Mesendoderm (in vitro differentiated cells): ENCODE measurements at regions not wholly inside any gene's neighbourhood (a gene's known extent, or its start where the extent isn't known, plus 50 kb on each side); places are given as distances from the start of the nearest gene placed in this dataset.

Source experiments
- DNase-seq: peaks from one replicate; pipeline ENCODE4 v3.0.0; 2013
- H2AK5ac ChIP-seq: 2 replicates; pipeline ENCODE4 v1.6.1; 2013; ENCODE audit warnings: low read length, inconsistent platforms
- H2BK120ac ChIP-seq: 2 replicates; pipeline ENCODE4 v1.6.1; 2013; ENCODE audit warnings: low read depth, mild to moderate bottlenecking, low read length, moderate library complexity, mixed read lengths
- H2BK15ac ChIP-seq: replicated peaks from 2 replicates; pipeline ENCODE4 v1.6.1; 2013; ENCODE audit warnings: low read depth, mild to moderate bottlenecking, moderate library complexity
- H2BK5ac ChIP-seq: 2 replicates; pipeline ENCODE4 v1.6.1; 2013; ENCODE audit warnings: low read length, inconsistent platforms
- H3K18ac ChIP-seq: 2 replicates; pipeline ENCODE4 v1.6.1; 2013; ENCODE audit warnings: mild to moderate bottlenecking, low read length, mixed read lengths
- H3K23ac ChIP-seq: one replicate; pipeline ENCODE4 v1.6.1; 2013; ENCODE audit warnings: low read length
- H3K27ac ChIP-seq: 2 replicates; pipeline ENCODE4 v1.5.1; 2013; ENCODE audit warnings: low read depth, mild to moderate bottlenecking, inconsistent platforms, low read length, moderate library complexity
- H3K27me3 ChIP-seq: 2 replicates; pipeline ENCODE4 v1.6.1; 2013; ENCODE audit warnings: low read length, control low read depth, mild to moderate bottlenecking, inconsistent platforms; ENCODE audit not compliant: insufficient read depth, poor library complexity
- H3K36me3 ChIP-seq: 2 replicates; pipeline ENCODE4 v1.6.1; 2013; ENCODE audit warnings: low read length, inconsistent platforms; ENCODE audit not compliant: control insufficient read depth, insufficient read depth
- H3K4ac ChIP-seq: one replicate; pipeline ENCODE4 v1.6.1; 2013; ENCODE audit warnings: low read depth, mild to moderate bottlenecking, low read length, moderate library complexity
- H3K4me1 ChIP-seq: 2 replicates; pipeline ENCODE4 v1.6.1; 2013; ENCODE audit warnings: low read depth, low read length, inconsistent platforms; ENCODE audit not compliant: control insufficient read depth
- H3K4me2 ChIP-seq: 2 replicates; pipeline ENCODE4 v1.6.1; 2013; ENCODE audit warnings: low read length
- H3K4me3 ChIP-seq: 2 replicates; pipeline ENCODE4 v1.5.1; 2013; ENCODE audit warnings: mild to moderate bottlenecking, low read length
- H3K56ac ChIP-seq: one replicate; pipeline ENCODE4 v1.6.1; 2013; ENCODE audit warnings: low read length
- H3K79me1 ChIP-seq: 2 replicates; pipeline ENCODE4 v1.6.1; 2013; ENCODE audit warnings: low read length, inconsistent platforms
- H3K79me2 ChIP-seq: 2 replicates; pipeline ENCODE4 v1.6.1; 2013; ENCODE audit warnings: mild to moderate bottlenecking, low read length; ENCODE audit not compliant: control insufficient read depth, insufficient read depth
- H3K9ac ChIP-seq: 2 replicates; pipeline ENCODE4 v1.6.1; 2013; ENCODE audit warnings: low read length, inconsistent platforms
- H4K5ac ChIP-seq: one replicate; pipeline ENCODE4 v1.6.1; 2013; ENCODE audit warnings: low read length
- H4K8ac ChIP-seq: one replicate; pipeline ENCODE4 v1.6.1; 2013; ENCODE audit warnings: low read depth, mild to moderate bottlenecking, control low read depth, low read length, moderate library complexity
- WGBS: extraction: QIAGEN DNeasy Blood & Tissue Kit; methylation state at CpG from one replicate; pipeline ENCODE4 v1.1.7; 2013; ENCODE audit warnings: low lambda C conversion rate, missing lambda C conversion rate; ENCODE audit not compliant: insufficient coverage; ENCODE audit errors: extremely low coverage; 5-methylcytosine and 5-hydroxymethylcytosine counted together

DNA sequence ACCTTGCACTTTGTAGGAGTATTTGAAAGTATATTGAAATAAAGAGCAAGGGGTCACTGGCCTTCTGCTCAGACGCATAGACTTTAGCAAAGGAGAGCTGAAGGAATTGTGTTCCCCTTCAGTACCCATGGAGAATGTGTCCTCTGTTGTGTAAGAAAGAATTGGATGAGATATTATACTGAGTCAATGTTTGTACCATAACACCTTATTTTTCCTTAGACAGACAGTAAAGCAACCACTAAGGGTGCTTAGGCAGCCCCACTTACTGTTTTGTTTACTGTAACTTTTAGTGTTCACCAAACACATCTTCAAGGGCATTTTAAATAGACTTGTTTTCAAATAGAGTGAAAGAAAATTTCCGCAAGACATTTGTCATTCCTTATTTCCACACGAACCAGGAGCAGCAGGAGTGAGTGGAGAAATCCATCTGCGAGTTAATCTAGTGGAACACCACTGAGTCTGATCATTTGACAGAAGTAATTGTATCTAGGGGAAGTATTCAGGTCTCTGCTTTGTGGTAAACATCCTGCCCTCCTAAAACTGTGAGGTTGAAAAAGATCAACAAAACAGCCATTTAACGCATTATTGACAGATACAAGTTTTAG lies 89.5 kb downstream of the SLIT2 start:
- Histone ChIP-seq H3K36me3 (no peaks in the 10 kb centered on the region), H3K79me2 (no peaks in the 10 kb centered on the region), H4K5ac (no peak overlapping the region), H2BK120ac (no peak overlapping the region), H2BK5ac (no peak overlapping the region), H3K9ac (no peak overlapping the region), H3K27ac (no peak overlapping the region), H3K4me1 (no peaks in the 10 kb centered on the region), H3K18ac (no peak overlapping the region), H3K4me3 (no peak overlapping the region), H4K8ac (no peak overlapping the region), H3K4ac (no peak overlapping the region), H3K23ac (no peak overlapping the region), H3K79me1 (no peaks in the 10 kb centered on the region), H2BK15ac (no peak overlapping the region), H3K27me3 (no peaks in the 10 kb centered on the region), H3K56ac (no peak overlapping the region), H2AK5ac (no peak overlapping the region), H3K4me2 (no peak overlapping the region)
- WGBS, result no CpG with 5 or more reads among the region's 5 CpGs
- DNase-seq, result no peak

DNA sequence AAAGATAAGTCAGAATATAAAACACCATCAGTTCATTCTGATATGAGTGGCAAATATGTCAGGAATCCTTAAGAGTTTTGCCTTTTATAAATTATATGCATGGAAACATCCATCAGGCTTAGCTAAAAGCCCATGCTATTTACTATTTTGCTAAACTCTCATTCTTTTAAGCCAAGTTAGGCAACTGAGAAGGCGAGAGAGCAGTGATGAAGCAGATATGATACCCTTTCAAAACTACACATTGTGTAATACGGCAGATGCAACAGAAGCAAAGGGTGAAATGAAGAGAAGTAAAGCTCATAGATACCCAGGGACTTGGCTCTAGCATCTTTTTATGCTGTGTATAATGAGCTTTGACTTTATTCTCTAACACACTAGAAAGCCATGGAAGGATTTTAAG lies 95.8 kb downstream of the SLIT2 start:
- Histone ChIP-seq H3K4me2 (no peak overlapping the region), H4K5ac (no peak overlapping the region), H3K23ac (no peak overlapping the region), H3K18ac (no peak overlapping the region), H3K36me3 (no peaks in the 10 kb centered on the region), H3K4me3 (no peak overlapping the region), H3K56ac (no peak overlapping the region), H3K27me3 (no peaks in the 10 kb centered on the region), H3K79me2 (no peaks in the 10 kb centered on the region), H3K79me1 (no peaks in the 10 kb centered on the region), H3K4ac (no peak overlapping the region), H2BK5ac (no peak overlapping the region), H3K9ac (no peak overlapping the region), H2AK5ac (no peak overlapping the region), H4K8ac (no peak overlapping the region), H3K27ac (no peak overlapping the region), H3K4me1 (peaks cover 2% of the 10 kb centered on the region), H2BK120ac (no peak overlapping the region), H2BK15ac (no peak overlapping the region)
- DNase-seq, result no peak
- WGBS, result no CpG with 5 or more reads among the region's 2 CpGs

DNA sequence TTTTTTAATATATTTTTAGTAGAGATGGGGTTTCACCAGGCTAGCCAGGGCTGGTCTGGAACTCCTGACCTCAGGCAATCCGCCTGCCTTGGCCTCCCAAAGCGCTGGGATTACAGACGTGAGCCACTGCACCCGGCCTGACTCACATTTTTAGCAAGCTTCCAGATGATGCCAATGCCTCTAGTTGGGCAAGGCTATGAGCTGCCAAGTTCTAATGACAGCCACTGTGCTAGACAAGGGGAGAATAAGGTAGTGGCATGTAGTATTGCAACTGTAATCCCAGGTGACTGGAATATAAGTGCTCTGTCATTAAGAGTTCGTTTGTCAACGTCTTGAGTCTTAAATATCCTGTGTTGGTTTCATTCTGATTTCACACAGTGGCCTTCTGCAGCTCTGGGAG lies 96.7 kb downstream of the SLIT2 start:
- Histone ChIP-seq H2BK120ac (no peak overlapping the region), H3K4ac (no peak overlapping the region), H3K4me3 (no peak overlapping the region), H2BK5ac (no peak overlapping the region), H3K27ac (no peak overlapping the region), H3K27me3 (no peaks in the 10 kb centered on the region), H3K79me1 (no peaks in the 10 kb centered on the region), H2AK5ac (no peak overlapping the region), H3K4me1 (peaks cover 2% of the 10 kb centered on the region), H3K79me2 (no peaks in the 10 kb centered on the region), H4K8ac (no peak overlapping the region), H3K56ac (no peak overlapping the region), H3K18ac (no peak overlapping the region), H3K23ac (no peak overlapping the region), H2BK15ac (no peak overlapping the region), H3K9ac (no peak overlapping the region), H3K36me3 (no peaks in the 10 kb centered on the region), H4K5ac (no peak overlapping the region), H3K4me2 (no peak overlapping the region)
- WGBS, result no CpG with 5 or more reads among the region's 6 CpGs
- no peak for DNase-seq

DNA sequence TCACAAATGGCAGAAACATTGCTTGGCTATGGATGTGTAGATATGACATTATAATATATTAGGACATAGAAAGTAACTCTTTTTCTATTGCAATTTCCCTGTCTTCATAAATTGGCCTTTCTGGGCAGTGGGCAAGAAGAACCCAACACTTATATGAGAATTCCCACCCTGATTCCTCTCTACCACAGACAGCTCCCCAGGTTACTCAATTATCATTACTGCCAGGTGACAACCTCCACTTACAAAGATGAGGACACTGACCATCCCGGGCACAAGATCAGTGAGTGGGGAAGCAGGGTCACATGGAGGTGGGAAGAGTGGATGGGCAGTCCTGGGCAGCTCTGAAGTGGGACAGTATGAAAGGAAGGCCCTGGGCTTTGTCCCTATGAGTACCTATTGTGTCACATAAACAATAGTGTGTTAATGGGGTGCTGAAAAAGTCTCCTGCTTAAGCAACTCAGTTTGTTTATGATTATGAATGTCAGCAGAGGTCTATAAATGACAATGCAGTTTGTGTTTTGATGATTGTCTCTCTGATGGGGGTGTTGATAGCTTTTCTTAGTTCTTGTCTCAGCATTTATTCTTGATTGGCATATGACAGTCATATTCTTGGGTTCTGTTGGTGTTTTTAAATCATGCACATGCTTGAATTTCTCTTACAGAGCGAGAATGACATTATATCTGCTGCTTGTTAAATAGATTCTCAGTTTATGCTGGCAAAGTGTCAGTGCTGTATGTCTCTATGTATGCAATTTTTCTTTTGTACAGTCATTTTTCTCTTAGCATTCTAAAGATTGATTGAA lies 99.9 kb downstream of the SLIT2 start:
- H3K9ac ChIP-seq, result no peak overlapping the region
- H2AK5ac ChIP-seq, result no peak overlapping the region
- H3K4me2 ChIP-seq, result no peak overlapping the region
- H3K79me1 ChIP-seq, result no peaks in the 10 kb centered on the region
- no peaks in the 10 kb centered on the region for H3K36me3 ChIP-seq
- H3K4ac ChIP-seq, result no peak overlapping the region
- no peak overlapping the region for H4K8ac ChIP-seq
- no peak overlapping the region for H2BK15ac ChIP-seq
- H3K23ac ChIP-seq, result no peak overlapping the region
- H2BK5ac ChIP-seq, result no peak overlapping the region
- no peaks in the 10 kb centered on the region for H3K79me2 ChIP-seq
- peaks cover 4% of the 10 kb centered on the region for H3K4me1 ChIP-seq
- DNase-seq, result peak; percentile 32
- H4K5ac ChIP-seq, result no peak overlapping the region
- H3K56ac ChIP-seq, result no peak overlapping the region
- H3K27me3 ChIP-seq, result no peaks in the 10 kb centered on the region
- WGBS, result no CpG with 5 or more reads among the region's 2 CpGs
- H3K18ac ChIP-seq, result no peak overlapping the region
- no peak overlapping the region for H3K27ac ChIP-seq
- no peak overlapping the region for H2BK120ac ChIP-seq
- H3K4me3 ChIP-seq, result no peak overlapping the region

DNA sequence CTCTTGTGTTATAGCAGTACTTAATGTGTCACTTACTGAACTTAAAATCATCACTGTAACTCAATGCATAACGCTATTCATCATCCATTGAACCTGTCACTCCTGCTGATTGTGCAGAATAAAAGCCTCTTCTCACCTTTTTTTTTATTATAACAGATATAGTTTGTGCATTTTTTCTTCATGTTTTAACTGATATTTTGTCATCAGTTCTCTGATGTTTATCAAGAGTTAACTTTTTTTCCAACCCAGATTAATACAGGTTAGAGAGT lies 100.4 kb downstream of the SLIT2 start:
- no peak overlapping the region for H4K8ac ChIP-seq
- peaks cover 4% of the 10 kb centered on the region for H3K4me1 ChIP-seq
- H3K27ac ChIP-seq, result no peak overlapping the region

DNA sequence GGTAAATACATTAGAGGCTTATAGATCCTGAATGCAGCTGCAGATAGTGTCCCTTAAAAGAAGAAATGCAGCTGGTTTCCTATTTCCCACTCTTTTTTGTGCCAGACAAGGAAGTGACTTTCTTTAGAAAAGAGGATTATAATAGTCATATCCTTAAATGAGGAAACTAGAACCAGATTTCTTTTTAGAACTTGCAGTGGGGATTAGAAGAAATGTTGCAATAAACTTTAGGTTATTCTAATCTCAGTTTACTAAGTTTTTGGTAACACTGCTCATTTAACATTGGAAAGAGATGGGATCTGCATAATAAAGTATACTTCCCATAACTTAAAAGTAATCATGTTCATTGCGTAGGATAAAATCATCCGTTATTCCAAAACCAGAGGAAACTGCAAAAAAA lies 101.9 kb downstream of the SLIT2 start:
- Histone ChIP-seq H3K36me3 (no peaks in the 10 kb centered on the region), H3K4me1 (peaks cover 4% of the 10 kb centered on the region), H3K27me3 (no peaks in the 10 kb centered on the region), H3K4me3 (no peak overlapping the region), H3K9ac (no peak overlapping the region), H3K23ac (no peak overlapping the region), H2BK5ac (no peak overlapping the region), H3K18ac (no peak overlapping the region), H3K4me2 (no peak overlapping the region), H4K5ac (no peak overlapping the region), H3K56ac (no peak overlapping the region), H3K79me1 (no peaks in the 10 kb centered on the region), H3K27ac (no peak overlapping the region), H3K79me2 (no peaks in the 10 kb centered on the region), H2AK5ac (no peak overlapping the region), H3K4ac (no peak overlapping the region), H2BK120ac (no peak overlapping the region), H4K8ac (no peak overlapping the region), H2BK15ac (no peak overlapping the region)
- WGBS, result no CpG with 5 or more reads among the region's 2 CpGs
- DNase-seq, result no peak

More for the DNA sequence above, 100.4 kb downstream of the SLIT2 start:
- Histone ChIP-seq H3K27me3 (no peaks in the 10 kb centered on the region), H2BK120ac (no peak overlapping the region), H3K18ac (no peak overlapping the region), H2BK5ac (no peak overlapping the region), H3K4ac (no peak overlapping the region), H3K36me3 (no peaks in the 10 kb centered on the region), H3K56ac (no peak overlapping the region), H3K4me2 (no peak overlapping the region), H3K79me2 (no peaks in the 10 kb centered on the region), H4K5ac (no peak overlapping the region), H3K4me3 (no peak overlapping the region), H3K23ac (no peak overlapping the region), H3K79me1 (no peaks in the 10 kb centered on the region), H2AK5ac (no peak overlapping the region), H3K9ac (no peak overlapping the region), H2BK15ac (no peak overlapping the region)
- DNase-seq, result no peak
- WGBS, result no CpG with 5 or more reads among the region's 1 CpG
